WTC11 (cell line): ENCODE measurements at regions not wholly inside any gene's neighbourhood (a gene's known extent, or its start where the extent isn't known, plus 50 kb on each side); places are given as distances from the start of the nearest gene placed in this dataset.

Source experiments
- ATAC-seq: fragments of 200-7000 bp; cut with Tn5 transposase; 2 replicates; pipeline ENCODE4 v1.10.0; 2021; ENCODE audit warnings: mild to moderate bottlenecking, moderate library complexity
- CTCF ChIA-PET: fragments of 300-600 bp; sonication (Branson Sonifier 250); formaldehyde crosslinking; loops from one replicate; lab custom pipeline; 2021; ENCODE audit warnings: antibody characterized with exemption; lab: Charles Lee
- POLR2A ChIA-PET: fragments of 350-600 bp; sonication (Branson Sonifier 250); formaldehyde crosslinking; loops from one replicate; lab custom pipeline; 2021; ENCODE audit warnings: antibody characterized with exemption; lab: Charles Lee
- DNase-seq: peaks from one replicate; pipeline ENCODE4 v3.0.0; 2021; ENCODE audit warnings: low spot score
- H3K27ac Mint-ChIP-seq: 2 replicates; pipeline ENCODE4 v1.8.0; 2021; ENCODE audit warnings: mixed read lengths
- H3K27me3 Mint-ChIP-seq: 2 replicates; pipeline ENCODE4 v1.8.0; 2021; ENCODE audit warnings: low read depth, mild to moderate bottlenecking, moderate library complexity, mixed read lengths
- H3K36me3 Mint-ChIP-seq: 2 replicates; pipeline ENCODE4 v1.8.0; 2021; ENCODE audit warnings: mixed read lengths
- H3K4me1 Mint-ChIP-seq: 2 replicates; pipeline ENCODE4 v1.8.0; 2022; ENCODE audit warnings: mixed read lengths
- H3K4me3 Mint-ChIP-seq: 2 replicates; pipeline ENCODE4 v1.8.0; 2021; ENCODE audit warnings: mild to moderate bottlenecking, moderate library complexity, mixed read lengths
- H3K9me3 Mint-ChIP-seq: 2 replicates; pipeline ENCODE4 v1.8.0; 2021; ENCODE audit warnings: mixed read lengths
- AFF4 ChIP-seq: sonication (generic); formaldehyde crosslinking; IDR thresholded peaks from 2 replicates; pipeline ENCODE4 v1.8.1; 2023; ENCODE audit warnings: mild to moderate bottlenecking, missing genetic modification reagents, borderline replicate concordance
- ATF3 ChIP-seq: sonication (generic); formaldehyde crosslinking; conservative IDR thresholded peaks from 2 replicates; pipeline ENCODE4 v1.8.1; 2022; ENCODE audit warnings: mild to moderate bottlenecking, missing genetic modification reagents
- ETV6 ChIP-seq: sonication (generic); formaldehyde crosslinking; IDR thresholded peaks from 2 replicates; pipeline ENCODE4 v1.8.1; 2022; ENCODE audit warnings: mild to moderate bottlenecking, missing genetic modification reagents
- FOXJ3 ChIP-seq: sonication (generic); formaldehyde crosslinking; IDR thresholded peaks from 2 replicates; pipeline ENCODE4 v1.9.0; 2021; ENCODE audit warnings: missing genetic modification reagents, mild to moderate bottlenecking, borderline replicate concordance
- GABPB1 ChIP-seq: sonication (generic); formaldehyde crosslinking; IDR thresholded peaks from 2 replicates; pipeline ENCODE4 v1.8.1; 2023; ENCODE audit warnings: mild to moderate bottlenecking, missing genetic modification reagents
- JAZF1 ChIP-seq: fragments of 250-450 bp; sonication (Bioruptor Pico); IDR thresholded peaks from 2 replicates; pipeline ENCODE4 v1.9.0; 2021; ENCODE audit warnings: moderate library complexity, mild to moderate bottlenecking, inconsistent platforms
- PRDM15 ChIP-seq: sonication (generic); formaldehyde crosslinking; IDR thresholded peaks from 2 replicates; pipeline ENCODE4 v1.8.0; 2022; ENCODE audit warnings: missing genetic modification reagents
- SMAD4 ChIP-seq: sonication (generic); formaldehyde crosslinking; IDR thresholded peaks from 2 replicates; pipeline ENCODE4 v1.8.0; 2022; ENCODE audit warnings: mild to moderate bottlenecking, missing genetic modification reagents
- TEAD4 ChIP-seq: sonication (generic); formaldehyde crosslinking; IDR thresholded peaks from 2 replicates; pipeline ENCODE4 v1.8.0; 2022; ENCODE audit warnings: mild to moderate bottlenecking, missing genetic modification reagents
- TP53 ChIP-seq: sonication (generic); formaldehyde crosslinking; IDR thresholded peaks from 2 replicates; pipeline ENCODE4 v1.8.1; 2023; ENCODE audit warnings: mild to moderate bottlenecking, missing genetic modification reagents
- ZBTB21 ChIP-seq: sonication (generic); formaldehyde crosslinking; IDR thresholded peaks from 2 replicates; pipeline ENCODE4 v1.8.1; 2023; ENCODE audit warnings: mild to moderate bottlenecking, missing genetic modification reagents, borderline replicate concordance
- ZNF219 ChIP-seq: sonication (generic); formaldehyde crosslinking; IDR thresholded peaks from 2 replicates; pipeline ENCODE4 v1.8.0; 2023; ENCODE audit warnings: missing genetic modification reagents, mild to moderate bottlenecking, borderline replicate concordance
- ZNF263 ChIP-seq: sonication (generic); formaldehyde crosslinking; IDR thresholded peaks from 2 replicates; pipeline ENCODE4 v1.8.1; 2022; ENCODE audit warnings: low read depth, mild to moderate bottlenecking, moderate library complexity, missing genetic modification reagents
- ZNF396 ChIP-seq: fragments of 250-450 bp; sonication (Bioruptor Pico); IDR thresholded peaks from 2 replicates; pipeline ENCODE4 v1.8.0; 2021; ENCODE audit warnings: mild to moderate bottlenecking, moderate library complexity, borderline replicate concordance
- ZNF423 ChIP-seq: fragments of 250-450 bp; sonication (Bioruptor Pico); IDR thresholded peaks from 2 replicates; pipeline ENCODE4 v2.1.2; 2022; ENCODE audit warnings: mild to moderate bottlenecking, moderate library complexity
- ZNF425 ChIP-seq: fragments of 250-450 bp; sonication (Bioruptor Pico); conservative IDR thresholded peaks from 2 replicates; pipeline ENCODE4 v1.9.0; 2021; ENCODE audit warnings: mild to moderate bottlenecking
- TF ChIP-seq, protein P1 (sequence below): sonication (generic); formaldehyde crosslinking; IDR thresholded peaks from 2 replicates; pipeline ENCODE4 v1.8.0; 2022; ENCODE audit warnings: mild to moderate bottlenecking, missing genetic modification reagents

- CTCF ChIA-PET, result interaction anchor here (1.9 kb wide), 1 partner anchor 200 kb away, joined by 4 read pairs; no protein-coding TSS in a partner anchor
These were observed 120.8 kb upstream of the PCBD1 start for GRCh38 chr10:71009126-71009525.

DNA sequence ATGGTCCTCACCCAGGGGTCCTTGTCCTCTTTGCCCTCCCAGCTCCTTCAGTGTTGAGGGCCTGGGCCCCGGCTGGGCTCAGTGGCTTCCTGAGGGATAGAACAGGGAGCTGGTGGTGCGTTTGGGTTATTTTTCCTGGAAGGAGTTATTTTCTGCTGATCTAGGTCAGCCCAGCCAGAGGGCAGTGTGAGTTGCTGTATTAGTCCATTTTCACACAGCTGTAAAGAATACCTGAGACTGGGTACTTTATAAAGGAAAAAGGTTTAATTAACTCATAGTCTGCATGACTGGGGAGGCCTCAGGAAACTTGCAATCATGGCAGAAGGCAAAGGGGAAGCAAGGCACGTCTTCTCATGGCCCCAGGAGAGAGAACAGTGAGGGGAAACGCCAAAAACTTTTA, 122.4 kb upstream of the PCBD1 start:
- no peak overlapping the region for H3K27ac Mint-ChIP-seq
- ChIA-PET CTCF (interaction anchor here (0.5 to 1.9 kb wide), 12 partner anchors 8 to 308 kb away, joined by 3 to 8 read pairs (median 4); partner anchors contain the start of gene SLC29A3), POLR2A (no interaction called here)
- ATAC-seq (peak; percentile 48), DNase-seq (no peak)
- no peaks in the 10 kb centered on the region for H3K36me3 Mint-ChIP-seq
- H3K27me3 Mint-ChIP-seq, result no peaks in the 10 kb centered on the region
- H3K4me1 Mint-ChIP-seq, result peaks cover 12% of the 10 kb centered on the region
- no peaks in the 10 kb centered on the region for H3K9me3 Mint-ChIP-seq
- H3K4me3 Mint-ChIP-seq, result no peak overlapping the region
- TF ChIP-seq PRDM15 (no peak), ZNF423 (CRISPR knock-in tag) (no peak)

More at GRCh38 chr10:71009126-71009525, 120.8 kb upstream of the PCBD1 start:
- POLR2A ChIA-PET, result no interaction called here
- Mint-ChIP-seq H3K27me3 (no peaks in the 10 kb centered on the region), H3K27ac (no peak overlapping the region), H3K36me3 (no peaks in the 10 kb centered on the region), H3K4me3 (no peak overlapping the region), H3K4me1 (peaks cover 12% of the 10 kb centered on the region), H3K9me3 (no peaks in the 10 kb centered on the region)
- ATAC-seq (no peak), DNase-seq (no peak)
- TF ChIP-seq FOXJ3 (CRISPR knock-in tag) (no peak), ZBTB21 (no peak), JAZF1 (CRISPR knock-in tag) (no peak), ZNF219 (CRISPR knock-in tag) (no peak), ZNF263 (CRISPR knock-in tag) (no peak), ATF3 (CRISPR knock-in tag) (no peak), ETV6 (CRISPR knock-in tag) (no peak), TEAD4 (CRISPR knock-in tag) (no peak), GABPB1 (no peak), ZNF396 (CRISPR knock-in tag) (no peak), TP53 (CRISPR knock-in tag) (no peak), AFF4 (CRISPR knock-in tag) (no peak), SMAD4 (no peak), ZNF425 (CRISPR knock-in tag) (no peak)
- TF ChIP-seq, protein P1, sequence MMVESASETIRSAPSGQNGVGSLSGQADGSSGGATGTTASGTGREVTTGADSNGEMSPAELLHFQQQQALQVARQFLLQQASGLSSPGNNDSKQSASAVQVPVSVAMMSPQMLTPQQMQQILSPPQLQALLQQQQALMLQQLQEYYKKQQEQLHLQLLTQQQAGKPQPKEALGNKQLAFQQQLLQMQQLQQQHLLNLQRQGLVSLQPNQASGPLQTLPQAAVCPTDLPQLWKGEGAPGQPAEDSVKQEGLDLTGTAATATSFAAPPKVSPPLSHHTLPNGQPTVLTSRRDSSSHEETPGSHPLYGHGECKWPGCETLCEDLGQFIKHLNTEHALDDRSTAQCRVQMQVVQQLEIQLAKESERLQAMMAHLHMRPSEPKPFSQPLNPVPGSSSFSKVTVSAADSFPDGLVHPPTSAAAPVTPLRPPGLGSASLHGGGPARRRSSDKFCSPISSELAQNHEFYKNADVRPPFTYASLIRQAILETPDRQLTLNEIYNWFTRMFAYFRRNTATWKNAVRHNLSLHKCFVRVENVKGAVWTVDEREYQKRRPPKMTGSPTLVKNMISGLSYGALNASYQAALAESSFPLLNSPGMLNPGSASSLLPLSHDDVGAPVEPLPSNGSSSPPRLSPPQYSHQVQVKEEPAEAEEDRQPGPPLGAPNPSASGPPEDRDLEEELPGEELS (CRISPR knock-in tag), result no peak
